NCI-H146 (cell line): ENCODE measurements at regions not wholly inside any gene's neighbourhood (a gene's known extent, or its start where the extent isn't known, plus 50 kb on each side); places are given as distances from the start of the nearest gene placed in this dataset.

ENCODE experiments used
- DNase-seq: peaks from one replicate; lab custom pipeline; 2025; lab: John Stamatoyannopoulos, UW

GRCh38 chr10:43781480-43782361 is 133.0 kb upstream of the ZNF32 start:
- DNase-seq, result no peak

GRCh38 chr10:43778571-43778970 is 129.9 kb upstream of the ZNF32 start:
- DNase-seq, result no peak

- DNase-seq, result no peak
Measured at GRCh38 chr10:43775384-43775783, 126.7 kb upstream of the ZNF32 start.

- no peak for DNase-seq
Measured at GRCh38 chr10:43774234-43774769, 125.6 kb upstream of the ZNF32 start.

- no peak for DNase-seq
Measured at GRCh38 chr10:43773736-43774135, 125.1 kb upstream of the ZNF32 start.

GRCh38 chr10:43772171-43772570 is 123.5 kb upstream of the ZNF32 start:
- no peak for DNase-seq

GRCh38 chr10:43771675-43772074 is 123.0 kb upstream of the ZNF32 start:
- DNase-seq, result no peak

GRCh38 chr10:43765516-43765915 is 116.8 kb upstream of the ZNF32 start:
- DNase-seq, result no peak

- DNase-seq, result no peak
Measured at GRCh38 chr10:43763846-43764245, 115.2 kb upstream of the ZNF32 start.

GRCh38 chr10:43760514-43760913 is 111.8 kb upstream of the ZNF32 start:
- no peak for DNase-seq

- DNase-seq, result no peak
Measured at GRCh38 chr10:43759216-43759615, 110.5 kb upstream of the ZNF32 start.

GRCh38 chr10:43756341-43756740 is 107.7 kb upstream of the ZNF32 start:
- no peak for DNase-seq

- no peak for DNase-seq
Measured at GRCh38 chr10:43754569-43755260, 106.0 kb upstream of the ZNF32 start.

GRCh38 chr10:43753397-43754061 is 104.8 kb upstream of the ZNF32 start:
- DNase-seq, result no peak

GRCh38 chr10:43752682-43753081 is 104.0 kb upstream of the ZNF32 start:
- DNase-seq, result no peak

GRCh38 chr10:43751646-43752045 is 103.0 kb upstream of the ZNF32 start:
- DNase-seq, result no peak

GRCh38 chr10:43749940-43750552 is 101.4 kb upstream of the ZNF32 start:
- no peak for DNase-seq

- no peak for DNase-seq
Measured at GRCh38 chr10:43749145-43749576, 100.5 kb upstream of the ZNF32 start.

- no peak for DNase-seq
Measured at GRCh38 chr10:43748560-43748959, 99.9 kb upstream of the ZNF32 start.

GRCh38 chr10:43746906-43747305 is 98.2 kb upstream of the ZNF32 start:
- DNase-seq, result no peak

GRCh38 chr10:43739161-43739560 is 90.5 kb upstream of the ZNF32 start:
- no peak for DNase-seq

GRCh38 chr10:43737003-43737402 is 88.3 kb upstream of the ZNF32 start:
- no peak for DNase-seq
